GM12878 (cell line): ENCODE measurements at regions not wholly inside any gene's neighbourhood (a gene's known extent, or its start where the extent isn't known, plus 50 kb on each side); places are given as distances from the start of the nearest gene placed in this dataset.

ENCODE experiments used
- ATAC-seq: fragments of 200-7000 bp; cut with Tn5 transposase; 3 replicates; pipeline ENCODE4 v1.9.1; 2020; ENCODE audit warnings: mild to moderate bottlenecking, moderate library complexity
- BruUV-seq: library from RNA; stranded (reverse); fragments of 400-500 nt; replicated peaks from 2 replicates; lab custom pipeline; 2021; lab: Mats Ljungman, UMichigan
- CTCF ChIA-PET: fragments of 300-600 bp; sonication (Branson Sonifier 250); formaldehyde crosslinking; extraction: SDS; loops from one replicate; lab custom pipeline; 2021; ENCODE audit warnings: inconsistent platforms; lab: Yijun Ruan, JAX
- POLR2A ChIA-PET: fragments of 350-600 bp; formaldehyde crosslinking; extraction: SDS; loops from one replicate; lab custom pipeline; 2021; ENCODE audit warnings: inconsistent platforms; lab: Charles Lee
- RAD21 ChIA-PET: fragments of 300-600 bp; sonication (Branson Sonifier 250); formaldehyde crosslinking; loops from one replicate; lab custom pipeline; 2023; ENCODE audit warnings: antibody characterized with exemption; ENCODE audit not compliant: unreplicated experiment; lab: Charles Lee
- SMC1A ChIA-PET: fragments of 300-600 bp; sonication (Branson Sonifier 250); formaldehyde crosslinking; loops from one replicate; lab custom pipeline; 2023; ENCODE audit not compliant: unreplicated experiment, uncharacterized antibody; lab: Charles Lee
- DNase-seq: peaks from one replicate; pipeline ENCODE4 v3.0.0-alpha.2; 2011; ENCODE audit warnings: low read depth, low spot score
- FAIRE-seq: peaks from 3 replicates; lab custom pipeline; 2011; peaks lifted over from hg19 to GRCh38; lab: Jason Lieb, UNC
- H2AFZ ChIP-seq: 2 replicates; pipeline ENCODE4 v1.6.0; 2011; ENCODE audit warnings: low read depth, low read length, control low read depth; ENCODE audit not compliant: control insufficient read depth
- H3K27ac ChIP-seq: 2 replicates; pipeline ENCODE4 v1.5.1; 2011; ENCODE audit warnings: control low read depth; ENCODE audit not compliant: control insufficient read depth, insufficient read depth
- H3K27me3 ChIP-seq, 2 experiments: replicated peaks in 1 of 2; 2 replicates each; pipeline versions ENCODE4 v1.6.0 to v1.6.1; 2011; ENCODE audit warnings: low read length in 1 of 2; ENCODE audit not compliant: control insufficient read depth in 2 of 2, insufficient read depth in 2 of 2
- H3K36me3 ChIP-seq, 2 experiments: 2 replicates each; pipeline ENCODE4 v1.5.1; 2011; ENCODE audit warnings: low read length in 1 of 2; ENCODE audit not compliant: control insufficient read depth in 2 of 2, insufficient read depth in 2 of 2
- H3K4me1 ChIP-seq: 2 replicates; pipeline ENCODE4 v1.6.1; 2011; ENCODE audit warnings: mild to moderate bottlenecking, low read length, moderate library complexity, mixed read lengths; ENCODE audit not compliant: control insufficient read depth, insufficient read depth
- H3K4me2 ChIP-seq: 2 replicates; pipeline ENCODE4 v1.6.0; 2011; ENCODE audit warnings: control low read depth; ENCODE audit not compliant: control insufficient read depth, insufficient read depth
- H3K4me3 ChIP-seq: fragments of 200-600 bp; sonication (generic); 2 replicates; pipeline ENCODE4 v1.5.1; 2016
- H3K79me2 ChIP-seq: 2 replicates; pipeline ENCODE4 v1.6.0; 2011; ENCODE audit warnings: low read length; ENCODE audit not compliant: control insufficient read depth, insufficient read depth
- H3K9ac ChIP-seq: 2 replicates; pipeline ENCODE4 v1.8.0; 2011; ENCODE audit warnings: low read length, control low read depth, mixed read lengths; ENCODE audit not compliant: control insufficient read depth, insufficient read depth
- H3K9me3 ChIP-seq: replicated peaks from 3 replicates; pipeline ENCODE4 v1.5.1; 2011; ENCODE audit warnings: mild to moderate bottlenecking, low read length; ENCODE audit not compliant: control insufficient read depth, insufficient read depth
- H4K20me1 ChIP-seq: 2 replicates; pipeline ENCODE4 v1.6.0; 2011; ENCODE audit not compliant: control insufficient read depth, insufficient read depth
- CREM ChIP-seq: IDR thresholded peaks from 2 replicates; pipeline ENCODE4 v1.6.1; 2014; ENCODE audit warnings: antibody characterized with exemption, low read depth
- CTCF ChIP-seq, 3 experiments: IDR thresholded peaks in 2 of 3; conservative IDR thresholded peaks in 1 of 3; 2 replicates each; pipeline ENCODE4 v1.5.1; 2011; ENCODE audit warnings: low read depth in 3 of 3, low read length in 3 of 3, mild to moderate bottlenecking in 3 of 3, control low read depth in 2 of 3, moderate library complexity in 2 of 3, inconsistent platforms in 1 of 3, mixed read lengths in 1 of 3; ENCODE audit not compliant: control insufficient read depth in 2 of 3, insufficient read depth in 1 of 3; ENCODE audit errors: extremely low read depth in 1 of 3
- EED ChIP-seq: sonication (generic); IDR thresholded peaks from 2 replicates; pipeline ENCODE4 v1.6.1; 2016; ENCODE audit warnings: antibody characterized with exemption, low read depth
- HCFC1 ChIP-seq: fragments of 150-350 bp; IDR thresholded peaks from 2 replicates; pipeline ENCODE4 v1.6.1; 2014; ENCODE audit warnings: low read length
- HDGF ChIP-seq: fragments of 450-650 bp; IDR thresholded peaks from 2 replicates; pipeline ENCODE4 v1.6.1; 2016; ENCODE audit warnings: antibody characterized with exemption
- MEF2B ChIP-seq: fragments of 450-650 bp; IDR thresholded peaks from 2 replicates; pipeline ENCODE4 v1.6.1; 2018; ENCODE audit warnings: mild to moderate bottlenecking, moderate library complexity; ENCODE audit not compliant: partially characterized antibody, poor library complexity, severe bottlenecking
- NBN ChIP-seq: fragments of 450-650 bp; IDR thresholded peaks from 2 replicates; pipeline ENCODE4 v1.6.1; 2016
- NR2F1 ChIP-seq: fragments of 450-650 bp; conservative IDR thresholded peaks from 2 replicates; pipeline ENCODE4 v1.6.1; 2017; ENCODE audit warnings: mild to moderate bottlenecking
- SREBF1 ChIP-seq: IDR thresholded peaks from 2 replicates; pipeline ENCODE4 v1.6.1; 2012; ENCODE audit warnings: mild to moderate bottlenecking, low read length
- STAT1 ChIP-seq: fragments of 450-650 bp; conservative IDR thresholded peaks from 2 replicates; pipeline ENCODE4 v1.6.1; 2014; ENCODE audit warnings: antibody characterized with exemption, mild to moderate bottlenecking
- SUZ12 ChIP-seq: fragments of 200-600 bp; sonication (generic); IDR thresholded peaks from one replicate; pipeline ENCODE4 v1.6.1; 2018; ENCODE audit warnings: antibody characterized with exemption, mild to moderate bottlenecking; ENCODE audit not compliant: unreplicated experiment
- USF1 ChIP-seq: IDR thresholded peaks from 2 replicates; pipeline ENCODE4 v1.6.1; 2011; ENCODE audit warnings: borderline replicate concordance, low read depth, mild to moderate bottlenecking, moderate library complexity, mixed read lengths, low read length; ENCODE audit not compliant: insufficient read depth; ENCODE audit errors: extremely low read length
- ZNF217 ChIP-seq: fragments of 450-650 bp; IDR thresholded peaks from 2 replicates; pipeline ENCODE4 v1.6.1; 2017; ENCODE audit warnings: antibody characterized with exemption, mild to moderate bottlenecking
- ZNF384 ChIP-seq: IDR thresholded peaks from 2 replicates; pipeline ENCODE4 v1.6.1; 2012; ENCODE audit warnings: low read depth, mild to moderate bottlenecking, low read length, improper control_type of control experiment, borderline replicate concordance
- WGBS: methylation state at CpG from one replicate; pipeline ENCODE4 v1.1.6; 2016; ENCODE audit warnings: low lambda C conversion rate; ENCODE audit not compliant: insufficient replicate concordance, insufficient coverage; ENCODE audit errors: missing lambda C conversion rate; 5-methylcytosine and 5-hydroxymethylcytosine counted together
- in situ Hi-C: fragments of 300-500 bp; cut with MboI; formaldehyde crosslinking; loops from 9 replicates; pipeline ENCODE4 v1.14.3; 2018; ENCODE audit warnings: mixed read lengths
- intact Hi-C: fragments of 100-400 bp; cut with micrococcal nuclease; formaldehyde crosslinking; loops from one replicate; pipeline ENCODE4 v1.14.2; 2022; ENCODE audit not compliant: unreplicated experiment
- TF ChIP-seq, protein P1 (sequence below): IDR thresholded peaks from 2 replicates; pipeline ENCODE4 v1.6.1; 2012; ENCODE audit warnings: low read depth, low read length, improper control_type of control experiment
- TF ChIP-seq, protein P2 (sequence below): fragments of 150-350 bp; IDR thresholded peaks from 2 replicates; pipeline ENCODE4 v1.6.1; 2014; ENCODE audit warnings: mild to moderate bottlenecking, low read depth, low read length

DNA sequence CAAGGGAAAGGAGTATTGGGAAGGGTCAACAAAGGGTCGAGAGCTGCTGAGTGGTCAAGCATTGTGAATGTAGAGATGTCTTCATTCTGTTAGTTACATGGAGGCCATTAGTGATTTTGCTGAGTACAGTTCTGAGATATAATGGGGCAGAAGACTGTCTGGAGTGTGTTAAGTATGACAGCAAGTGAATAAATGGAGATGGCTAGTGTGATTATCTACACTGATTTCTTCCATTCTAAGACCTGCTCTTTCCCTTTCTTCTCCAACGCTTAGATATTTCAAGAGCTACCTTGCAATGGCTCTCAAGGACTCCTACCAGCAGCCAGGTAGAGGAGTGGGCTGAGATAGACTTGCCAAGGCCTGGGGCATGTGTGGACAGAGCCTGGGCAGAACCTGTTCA lies 216.5 kb downstream of the MFSD1 start (continued):
- TF ChIP-seq, protein P1, sequence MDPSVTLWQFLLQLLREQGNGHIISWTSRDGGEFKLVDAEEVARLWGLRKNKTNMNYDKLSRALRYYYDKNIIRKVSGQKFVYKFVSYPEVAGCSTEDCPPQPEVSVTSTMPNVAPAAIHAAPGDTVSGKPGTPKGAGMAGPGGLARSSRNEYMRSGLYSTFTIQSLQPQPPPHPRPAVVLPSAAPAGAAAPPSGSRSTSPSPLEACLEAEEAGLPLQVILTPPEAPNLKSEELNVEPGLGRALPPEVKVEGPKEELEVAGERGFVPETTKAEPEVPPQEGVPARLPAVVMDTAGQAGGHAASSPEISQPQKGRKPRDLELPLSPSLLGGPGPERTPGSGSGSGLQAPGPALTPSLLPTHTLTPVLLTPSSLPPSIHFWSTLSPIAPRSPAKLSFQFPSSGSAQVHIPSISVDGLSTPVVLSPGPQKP: no peak
- TF ChIP-seq CTCF (IDR thresholded peaks at IDR 0.05 in 2 of 3, conservative IDR thresholded peaks at IDR 0.05 in 1 of 3; ENCODE audit: control insufficient read depth in 2 of 3, extremely low read depth in 1 of 3, insufficient read depth in 1 of 3, low read depth in 3 of 3, low read length in 3 of 3) (no peak), SREBF1 (no peak), CREM (no peak)

DNA sequence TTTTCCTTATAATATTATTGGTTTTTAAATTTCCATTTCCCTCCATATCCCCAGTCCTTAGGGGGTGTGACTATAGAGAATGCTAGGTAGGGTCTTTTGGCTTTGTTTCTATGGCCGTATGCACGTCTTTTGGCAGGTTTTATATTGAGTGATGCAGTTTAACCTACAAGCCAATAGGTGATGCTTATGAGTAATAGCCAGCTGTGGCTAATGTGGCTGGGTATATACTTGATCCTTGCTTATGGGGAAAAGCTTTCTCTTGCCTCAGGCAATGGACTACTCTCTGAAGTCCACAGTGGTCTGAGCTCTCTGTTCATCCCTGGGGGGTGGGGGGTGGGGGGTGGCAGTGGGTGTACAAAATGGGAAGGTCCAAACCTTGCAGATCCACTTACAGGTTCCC lies 223.9 kb downstream of the MFSD1 start:
- no peak overlapping the region for H3K27ac ChIP-seq
- no peaks in the 10 kb centered on the region for H3K79me2 ChIP-seq
- H4K20me1 ChIP-seq: no peaks in the 10 kb centered on the region
- intact Hi-C loops (no loop called here), in situ Hi-C loops (no loop called here)
- no peak for FAIRE-seq
- ChIA-PET SMC1A (interaction anchor here (0.5 kb wide), 1 partner anchor 34 kb away, joined by 3 read pairs; no protein-coding TSS in a partner anchor), POLR2A (no interaction called here), CTCF (no interaction called here), RAD21 (no interaction called here)
- H2AFZ ChIP-seq: no peak overlapping the region
- no peak overlapping the region for H3K9ac ChIP-seq
- BruUV-seq: no TSS peak
- no peak overlapping the region for H3K4me3 ChIP-seq
- TF ChIP-seq ZNF384 (no peak), NBN (no peak), MEF2B (no peak), NR2F1 (no peak), USF1 (no peak), ZNF217 (no peak), HDGF (no peak), HCFC1 (no peak), SUZ12 (no peak), EED (no peak), STAT1 (no peak)
- TF ChIP-seq, protein P2, sequence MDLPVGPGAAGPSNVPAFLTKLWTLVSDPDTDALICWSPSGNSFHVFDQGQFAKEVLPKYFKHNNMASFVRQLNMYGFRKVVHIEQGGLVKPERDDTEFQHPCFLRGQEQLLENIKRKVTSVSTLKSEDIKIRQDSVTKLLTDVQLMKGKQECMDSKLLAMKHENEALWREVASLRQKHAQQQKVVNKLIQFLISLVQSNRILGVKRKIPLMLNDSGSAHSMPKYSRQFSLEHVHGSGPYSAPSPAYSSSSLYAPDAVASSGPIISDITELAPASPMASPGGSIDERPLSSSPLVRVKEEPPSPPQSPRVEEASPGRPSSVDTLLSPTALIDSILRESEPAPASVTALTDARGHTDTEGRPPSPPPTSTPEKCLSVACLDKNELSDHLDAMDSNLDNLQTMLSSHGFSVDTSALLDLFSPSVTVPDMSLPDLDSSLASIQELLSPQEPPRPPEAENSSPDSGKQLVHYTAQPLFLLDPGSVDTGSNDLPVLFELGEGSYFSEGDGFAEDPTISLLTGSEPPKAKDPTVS: no peak
- no peaks in the 10 kb centered on the region; a peak in 1 of 4 replicates for H3K27me3 ChIP-seq
- no peak for DNase-seq
- no peak overlapping the region for H3K4me2 ChIP-seq
- H3K9me3 ChIP-seq: no peaks in the 10 kb centered on the region
- ATAC-seq: no peak
- WGBS: 16% methylated on average over 2 of the region's 2 CpGs
- no peaks in the 10 kb centered on the region for H3K4me1 ChIP-seq
- H3K36me3 ChIP-seq: no peaks in the 10 kb centered on the region
